Lower lobe of right lung (tissue), 2 donors: ENCODE measurements at regions not wholly inside any gene's neighbourhood (a gene's known extent, or its start where the extent isn't known, plus 50 kb on each side); places are given as distances from the start of the nearest gene placed in this dataset.
A peak's percentile ranks its signal among the peaks of the same experiment; 100 is the strongest.

Experiments
- ATAC-seq, 2 donors: fragments of 200-7000 bp; cut with Tn5 transposase; one replicate each; pipeline ENCODE4 v1.9.1; 2020 to 2022; ENCODE audit warnings: mild to moderate bottlenecking in 2 of 2, moderate library complexity in 2 of 2
- DNase-seq: peaks from one replicate; pipeline ENCODE4 v3.0.0-alpha.2; 2020
- H3K27ac ChIP-seq: fragments of 200-600 bp; one replicate; pipeline ENCODE4 v1.8.0; 2022
- H3K27me3 ChIP-seq: fragments of 200-600 bp; one replicate; pipeline ENCODE4 v1.8.0; 2022; ENCODE audit warnings: low read depth
- H3K36me3 ChIP-seq: fragments of 200-600 bp; one replicate; pipeline ENCODE4 v1.8.0; 2022; ENCODE audit warnings: mild to moderate bottlenecking
- H3K4me1 ChIP-seq: fragments of 200-600 bp; one replicate; pipeline ENCODE4 v1.8.0; 2022
- H3K4me3 ChIP-seq: fragments of 200-600 bp; one replicate; pipeline ENCODE4 v1.8.0; 2022; ENCODE audit warnings: mild to moderate bottlenecking
- H3K9me3 ChIP-seq: fragments of 200-600 bp; one replicate; pipeline ENCODE4 v1.8.0; 2022
- intact Hi-C: fragments of 100-400 bp; cut with DNase I; formaldehyde crosslinking; loops from one replicate; pipeline ENCODE4 v1.11.0; 2022
- TF ChIP-seq, protein P1 (sequence below): fragments of 200-600 bp; IDR thresholded peaks from one replicate; pipeline ENCODE4 v1.8.0; 2022; ENCODE audit warnings: antibody characterized with exemption, mild to moderate bottlenecking
- donor health status: DM: no; HTN: yes; CAD: no; lungs with severe emphysema.

DNA sequence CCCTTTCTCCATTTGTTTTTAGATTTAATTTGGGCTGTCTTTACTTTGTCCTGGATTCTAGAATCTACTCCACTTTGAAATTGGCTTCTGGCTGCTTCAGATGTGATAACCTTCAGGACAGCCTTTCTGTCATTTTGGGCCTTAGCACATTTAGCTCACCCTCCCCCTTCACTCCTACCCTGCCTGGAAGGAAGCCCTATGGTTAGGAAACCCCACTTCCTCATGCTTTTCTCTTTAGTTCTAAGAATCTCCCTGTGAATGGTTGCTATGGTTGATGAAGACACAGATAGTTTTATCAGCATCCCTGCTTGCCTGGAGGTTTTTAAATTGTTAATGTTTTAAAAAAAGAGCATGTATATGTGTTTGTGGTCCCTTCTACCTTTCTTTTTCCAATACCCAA, 100.7 kb upstream of the PTPN13 start:
- Histone ChIP-seq H3K27ac (no peak overlapping the region), H3K4me1 (peaks cover 19% of the 10 kb centered on the region), H3K36me3 (no peaks in the 10 kb centered on the region), H3K27me3 (no peaks in the 10 kb centered on the region), H3K4me3 (no peak overlapping the region), H3K9me3 (no peaks in the 10 kb centered on the region)
- DNase-seq (no peak), ATAC-seq (no peak)
- TF ChIP-seq, protein P1, sequence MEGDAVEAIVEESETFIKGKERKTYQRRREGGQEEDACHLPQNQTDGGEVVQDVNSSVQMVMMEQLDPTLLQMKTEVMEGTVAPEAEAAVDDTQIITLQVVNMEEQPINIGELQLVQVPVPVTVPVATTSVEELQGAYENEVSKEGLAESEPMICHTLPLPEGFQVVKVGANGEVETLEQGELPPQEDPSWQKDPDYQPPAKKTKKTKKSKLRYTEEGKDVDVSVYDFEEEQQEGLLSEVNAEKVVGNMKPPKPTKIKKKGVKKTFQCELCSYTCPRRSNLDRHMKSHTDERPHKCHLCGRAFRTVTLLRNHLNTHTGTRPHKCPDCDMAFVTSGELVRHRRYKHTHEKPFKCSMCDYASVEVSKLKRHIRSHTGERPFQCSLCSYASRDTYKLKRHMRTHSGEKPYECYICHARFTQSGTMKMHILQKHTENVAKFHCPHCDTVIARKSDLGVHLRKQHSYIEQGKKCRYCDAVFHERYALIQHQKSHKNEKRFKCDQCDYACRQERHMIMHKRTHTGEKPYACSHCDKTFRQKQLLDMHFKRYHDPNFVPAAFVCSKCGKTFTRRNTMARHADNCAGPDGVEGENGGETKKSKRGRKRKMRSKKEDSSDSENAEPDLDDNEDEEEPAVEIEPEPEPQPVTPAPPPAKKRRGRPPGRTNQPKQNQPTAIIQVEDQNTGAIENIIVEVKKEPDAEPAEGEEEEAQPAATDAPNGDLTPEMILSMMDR = no peak
- intact Hi-C loops = no loop called here

DNA sequence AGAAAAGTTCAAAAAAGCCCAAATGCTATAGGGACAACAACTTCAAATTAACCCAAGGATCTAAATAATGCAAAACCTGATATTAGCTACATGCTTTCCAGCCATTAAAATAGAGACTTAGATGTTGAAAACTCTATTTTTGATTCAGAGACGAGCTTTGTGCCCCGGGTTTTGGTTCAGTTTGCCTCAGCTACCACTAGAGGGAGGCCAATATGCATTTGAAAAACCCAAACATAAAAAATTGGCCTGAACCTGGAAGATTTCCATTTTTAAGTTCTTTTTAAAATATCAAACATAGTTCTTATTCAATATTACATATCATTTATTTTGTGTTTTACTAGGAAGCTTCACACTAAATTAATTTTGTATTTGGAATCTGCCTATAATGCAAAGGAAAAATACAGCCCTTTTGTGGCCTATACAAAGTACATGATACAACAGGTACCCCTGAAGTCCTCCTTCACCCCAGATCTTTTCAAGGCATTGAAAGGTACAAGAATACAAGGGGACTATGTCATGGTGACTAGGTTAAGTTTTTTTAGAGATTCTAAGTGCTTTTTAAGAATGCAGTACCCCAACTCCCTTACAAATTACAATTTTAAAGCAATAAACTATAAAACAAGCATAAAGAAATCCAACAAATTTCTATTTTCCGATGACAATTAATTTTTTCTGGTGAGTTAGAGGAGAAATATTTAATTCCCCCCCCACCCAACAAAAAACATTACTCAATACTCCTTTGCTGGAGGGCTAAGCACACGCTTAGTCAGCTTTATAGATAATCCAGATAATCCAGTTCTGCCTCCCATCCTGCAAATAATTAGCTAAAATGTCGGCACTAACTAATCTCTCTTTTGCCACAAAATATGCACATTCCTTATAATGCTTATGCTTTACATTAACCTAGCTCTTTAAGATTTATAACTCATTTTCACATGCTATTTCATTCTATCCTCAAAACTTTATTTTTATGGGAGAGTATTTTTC, 97.7 kb upstream of the PTPN13 start:
- no peaks in the 10 kb centered on the region for H3K36me3 ChIP-seq
- H3K4me3 ChIP-seq = no peak overlapping the region
- DNase-seq = no peak
- no peak overlapping the region for H3K27ac ChIP-seq
- H3K4me1 ChIP-seq = peaks cover 30% of the 10 kb centered on the region
- ATAC-seq = peak in 1 of 2 donors; percentile 47
- H3K27me3 ChIP-seq = no peaks in the 10 kb centered on the region
- no peaks in the 10 kb centered on the region for H3K9me3 ChIP-seq
- intact Hi-C loops = loop anchor here (5.0 kb wide), 1 partner anchor 401 kb away; no protein-coding TSS in a partner anchor
- TF ChIP-seq, protein P1 = peak; percentile 89

DNA sequence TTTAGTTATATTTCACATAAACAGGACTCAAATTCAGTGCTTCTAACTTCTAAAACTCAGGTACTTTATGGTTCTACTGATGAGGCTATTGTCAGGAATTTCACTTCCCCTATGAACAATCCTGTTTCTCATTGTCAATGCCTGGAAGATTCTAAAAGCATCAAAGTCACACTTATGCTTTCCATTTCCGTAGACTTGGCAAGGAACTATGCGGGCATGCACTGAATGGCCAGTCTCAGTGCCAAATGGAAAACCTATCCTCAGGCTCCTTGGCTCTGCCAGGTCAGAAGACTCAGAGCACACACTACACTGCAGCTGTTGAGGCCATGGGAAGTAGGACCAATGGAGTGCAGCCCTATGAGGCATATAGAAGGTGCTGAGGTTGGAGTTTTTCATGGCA, 97.0 kb upstream of the PTPN13 start:
- no peak for DNase-seq
- Histone ChIP-seq H3K36me3 (no peaks in the 10 kb centered on the region), H3K9me3 (no peaks in the 10 kb centered on the region), H3K27me3 (no peaks in the 10 kb centered on the region), H3K4me1 (peaks cover 30% of the 10 kb centered on the region), H3K4me3 (no peak overlapping the region), H3K27ac (no peak overlapping the region)
- TF ChIP-seq, protein P1 = no peak
- ATAC-seq = peak; percentile 28 to 50
- intact Hi-C loops = loop anchor here (5.0 kb wide), 1 partner anchor 400 kb away; no protein-coding TSS in a partner anchor

DNA sequence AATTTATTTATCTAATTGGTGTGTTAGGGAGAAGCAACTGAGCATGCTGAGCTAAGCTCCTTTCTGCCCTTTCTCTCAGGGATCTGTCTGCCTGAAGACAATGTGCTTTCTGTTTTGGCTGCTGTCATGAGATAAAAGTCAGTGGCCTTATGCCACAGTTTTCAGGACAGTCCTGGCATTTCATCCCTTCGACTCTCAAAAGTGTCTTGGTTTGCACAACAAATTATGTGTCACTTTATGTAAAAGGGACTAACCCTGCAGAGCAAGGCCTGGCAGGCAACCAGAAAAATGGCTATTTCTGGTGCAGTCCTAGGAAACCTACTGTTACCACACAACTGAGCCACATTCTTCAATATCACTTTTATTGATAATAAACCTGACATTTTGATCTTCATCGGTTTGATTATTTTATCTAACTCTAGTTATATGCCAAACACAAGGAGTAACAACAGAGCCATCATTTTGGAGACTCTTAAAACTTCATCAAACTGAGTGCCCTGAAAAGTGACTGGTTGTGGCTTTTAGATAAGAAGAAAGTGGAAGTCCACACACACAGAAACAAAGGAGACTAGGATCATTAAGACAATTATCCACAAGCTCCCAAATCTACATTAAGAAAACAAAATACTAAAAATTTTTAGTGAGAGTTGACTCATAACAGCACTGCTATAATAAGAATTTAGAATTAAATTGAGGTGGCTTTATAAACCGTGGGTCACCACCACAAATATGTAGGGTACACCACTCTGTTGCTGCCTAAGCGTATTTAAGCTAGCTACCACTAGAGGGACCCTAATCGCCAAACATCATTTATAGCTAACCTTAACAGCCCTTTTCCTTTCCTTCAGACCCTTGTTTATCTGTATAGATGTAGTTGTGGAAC, 95.9 kb upstream of the PTPN13 start:
- DNase-seq = no peak
- Histone ChIP-seq H3K4me1 (peaks cover 30% of the 10 kb centered on the region), H3K4me3 (no peak overlapping the region), H3K36me3 (no peaks in the 10 kb centered on the region), H3K27me3 (no peaks in the 10 kb centered on the region), H3K9me3 (no peaks in the 10 kb centered on the region), H3K27ac (no peak overlapping the region)
- ATAC-seq = peak; percentile 89 to 90
- TF ChIP-seq, protein P1 = peak; percentile 80
- intact Hi-C loops = loop anchor here (5.0 kb wide), 1 partner anchor 399 kb away; no protein-coding TSS in a partner anchor

DNA sequence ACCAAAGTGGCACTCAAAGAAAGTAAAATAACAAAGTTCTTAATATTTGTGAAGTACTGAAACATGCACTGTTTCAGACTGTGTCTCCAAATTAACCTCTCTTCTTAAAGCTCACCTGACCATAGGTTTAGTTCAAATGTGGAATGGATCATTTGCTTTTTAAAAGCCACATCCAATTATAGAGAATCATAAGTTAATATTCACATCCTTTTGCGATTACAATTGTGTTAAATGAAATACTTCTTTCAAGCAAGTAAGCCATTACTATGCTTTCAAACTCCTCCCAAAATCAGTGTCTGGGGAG, 95.3 kb upstream of the PTPN13 start:
- Histone ChIP-seq H3K27ac (no peak overlapping the region), H3K9me3 (no peaks in the 10 kb centered on the region), H3K4me1 (peaks cover 30% of the 10 kb centered on the region), H3K36me3 (no peaks in the 10 kb centered on the region), H3K4me3 (no peak overlapping the region), H3K27me3 (no peaks in the 10 kb centered on the region)
- intact Hi-C loops = loop anchor here (5.0 kb wide), 1 partner anchor 398 kb away; no protein-coding TSS in a partner anchor
- no peak for ATAC-seq
- no peak for DNase-seq
- TF ChIP-seq, protein P1 = no peak
